ENCODE measurements at regions not wholly inside any gene's neighbourhood (a gene's known extent, or its start where the extent isn't known, plus 50 kb on each side); places are given as distances from the start of the nearest gene placed in this dataset.

GRCh38 chr13:59521549-59521948 lies 642.2 kb downstream of the DIAPH3 start:
- DNase-seq: no peak

DNA sequence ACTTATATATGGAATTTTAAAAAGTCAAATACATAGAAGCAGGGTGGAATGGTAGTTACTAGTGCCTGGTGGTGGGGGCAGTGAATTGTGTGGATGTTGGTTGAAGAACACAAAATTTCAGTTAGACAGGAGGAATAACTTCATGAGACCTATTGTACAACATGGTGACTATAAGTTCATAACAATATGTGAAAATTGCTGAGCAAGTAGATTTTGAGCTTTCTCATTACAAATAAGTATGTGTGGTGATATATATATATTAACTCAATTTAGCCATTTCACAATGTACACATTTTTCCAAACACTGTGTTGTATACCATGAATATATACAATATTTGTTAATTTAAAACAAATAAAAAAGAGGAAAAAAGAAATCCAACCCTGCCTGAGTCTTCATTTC lies 641.1 kb downstream of the DIAPH3 start:
- no peak for DNase-seq

GRCh38 chr13:59527500-59527899 lies 636.2 kb downstream of the DIAPH3 start:
- no peak for DNase-seq

- DNase-seq: no peak
Observed at GRCh38 chr13:59531571-59532091, 632.1 kb downstream of the DIAPH3 start.

GRCh38 chr13:59532405-59532804 lies 631.3 kb downstream of the DIAPH3 start:
- DNase-seq: no peak

DNA sequence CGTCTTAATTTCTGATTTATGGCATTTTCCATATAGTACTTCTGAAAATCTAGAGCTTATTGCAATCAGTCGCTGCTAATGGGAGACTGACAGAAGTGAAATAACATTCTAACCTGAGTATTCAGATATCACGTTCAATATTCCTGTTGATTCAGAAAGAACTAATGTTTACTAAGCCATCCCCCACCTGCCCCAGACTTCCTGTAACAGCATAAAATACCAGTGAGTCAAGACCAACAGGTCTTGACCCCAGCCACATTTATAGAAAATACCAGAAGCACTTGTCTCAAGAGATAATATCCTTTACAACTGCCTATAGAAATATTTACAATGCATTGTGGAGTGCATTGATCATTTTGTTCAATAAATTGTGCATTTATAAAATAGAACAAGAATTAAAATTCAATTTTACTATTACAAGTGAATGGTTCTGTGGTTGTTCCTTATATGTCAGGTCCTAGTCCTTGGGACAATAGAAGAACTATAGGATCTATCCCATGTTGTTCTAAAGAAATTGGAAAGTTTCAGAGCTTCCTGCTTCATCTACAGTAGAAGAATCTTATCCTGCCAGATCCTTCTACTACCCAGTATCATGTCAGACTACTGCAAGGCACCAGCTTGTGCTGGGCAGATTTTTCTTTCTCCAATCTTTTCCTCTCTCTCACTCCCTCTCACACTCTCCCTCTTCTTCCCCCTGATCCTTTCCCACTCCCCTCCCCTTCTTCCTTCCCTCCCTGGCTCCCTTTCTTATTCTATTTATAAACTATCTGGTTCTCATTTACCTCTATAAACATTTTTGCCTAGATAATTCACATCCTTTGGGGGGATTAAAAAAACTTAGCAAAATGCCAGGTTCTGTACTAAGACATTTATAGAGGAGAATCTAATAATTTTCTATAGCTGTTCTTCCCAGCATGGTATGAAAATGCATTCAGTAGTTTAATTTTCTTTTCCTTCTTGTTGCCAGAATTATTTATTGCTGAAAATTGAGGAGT lies 629.9 kb downstream of the DIAPH3 start:
- DNase-seq: no peak

DNA sequence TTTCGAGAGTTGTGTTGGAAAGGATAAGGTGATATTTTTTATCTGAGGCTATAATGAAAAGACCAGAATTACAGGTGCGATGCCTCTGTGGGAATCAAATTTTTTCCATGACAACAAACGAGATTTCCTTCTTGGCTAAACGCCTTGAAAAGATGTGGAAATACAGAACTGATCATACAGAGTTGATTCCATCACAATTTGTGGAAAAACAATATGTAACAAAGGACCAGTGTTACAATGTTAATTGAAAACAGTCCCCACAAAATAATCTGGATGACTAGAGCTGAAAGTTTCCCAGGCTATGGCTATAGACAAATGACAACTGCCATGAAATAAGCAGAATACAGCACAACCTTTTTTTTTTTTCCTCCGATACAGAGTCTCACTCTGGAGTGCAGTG lies 628.9 kb downstream of the DIAPH3 start:
- DNase-seq: no peak

GRCh38 chr13:59537500-59537899 lies 626.2 kb downstream of the DIAPH3 start:
- no peak for DNase-seq

DNA sequence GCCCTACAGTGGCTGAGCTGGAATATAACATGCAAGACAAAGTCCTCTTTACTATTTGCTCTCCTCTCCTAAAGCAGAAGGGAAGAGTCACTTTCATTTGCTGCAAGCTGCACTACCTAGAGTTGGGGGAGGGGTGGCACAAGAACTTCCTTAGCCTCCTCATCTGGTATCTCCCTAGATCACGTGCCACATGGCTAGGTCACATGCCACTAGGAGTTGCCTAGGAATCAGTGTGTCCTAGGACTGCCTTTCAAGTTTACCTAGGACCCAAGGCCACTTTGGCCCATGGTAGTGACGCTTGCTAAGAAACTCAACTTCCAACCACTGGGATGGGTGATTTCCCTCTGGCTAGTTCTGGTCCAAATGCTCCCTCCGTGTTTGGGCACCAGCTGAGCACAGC lies 625.2 kb downstream of the DIAPH3 start:
- DNase-seq: no peak

- no peak for DNase-seq
Observed at GRCh38 chr13:59542303-59542702, 621.4 kb downstream of the DIAPH3 start.

- DNase-seq: no peak
Observed at GRCh38 chr13:59543418-59543817, 620.3 kb downstream of the DIAPH3 start.

DNA sequence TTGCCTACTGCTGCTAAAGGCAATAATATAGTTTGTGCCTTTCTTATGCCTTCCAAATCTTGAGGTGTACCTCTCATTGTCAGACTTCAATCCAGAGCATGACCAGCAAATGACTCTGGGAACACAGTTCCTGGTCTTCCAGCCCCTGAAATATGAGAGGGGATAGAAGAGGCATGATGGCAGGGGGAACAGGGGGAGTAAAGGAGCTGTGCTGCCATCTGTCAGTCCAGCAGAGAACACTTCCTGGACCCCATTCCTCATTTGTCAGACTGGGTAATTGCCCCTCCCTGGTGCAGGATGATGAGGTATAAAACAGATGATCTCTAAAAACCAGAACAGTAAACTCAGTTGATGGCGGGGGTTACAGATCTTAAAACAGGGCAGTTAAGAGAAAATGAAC lies 618.7 kb downstream of the DIAPH3 start:
- no peak for DNase-seq

GRCh38 chr13:59546178-59546577 lies 617.5 kb downstream of the DIAPH3 start:
- DNase-seq: no peak

DNA sequence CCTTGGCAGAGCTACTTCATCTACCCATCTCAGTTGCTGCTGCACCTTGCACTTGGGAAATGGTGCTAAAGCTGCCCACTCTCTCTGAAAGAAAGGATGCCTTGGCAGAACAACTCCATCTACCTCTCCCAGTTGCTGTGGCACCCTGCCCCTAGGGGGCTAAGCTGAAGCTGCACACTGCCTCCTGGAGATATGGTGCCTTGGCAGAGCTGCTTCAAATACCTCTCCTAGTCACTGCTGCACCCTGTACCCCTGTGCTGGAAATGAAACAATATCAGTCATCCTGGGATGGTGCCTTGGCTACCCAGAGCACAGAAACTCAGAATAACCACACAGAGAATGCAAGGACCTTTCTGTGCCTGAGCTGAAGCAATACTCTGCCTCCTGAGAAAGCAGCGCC lies 615.8 kb downstream of the DIAPH3 start:
- DNase-seq: no peak

DNA sequence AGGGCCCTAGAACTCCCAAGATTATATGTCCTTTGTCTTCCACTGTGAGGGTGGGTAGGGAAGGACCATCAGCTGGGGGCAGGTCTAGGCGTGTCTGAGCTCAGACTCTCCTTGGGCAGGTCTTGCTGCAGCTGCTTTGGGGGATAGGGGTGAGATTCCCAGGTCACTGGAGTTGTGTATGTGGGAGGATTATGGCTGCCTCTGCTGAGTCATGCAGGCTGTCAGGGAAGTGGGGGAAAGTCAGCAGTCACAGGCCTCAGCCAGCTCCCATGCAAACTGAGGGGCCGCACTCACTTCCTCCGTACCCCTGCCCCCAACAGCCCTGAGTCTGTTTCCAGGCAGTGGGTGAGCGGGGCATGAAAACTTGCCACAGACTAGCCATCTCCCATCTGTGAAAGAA lies 600.8 kb downstream of the DIAPH3 start:
- no peak for DNase-seq

DNA sequence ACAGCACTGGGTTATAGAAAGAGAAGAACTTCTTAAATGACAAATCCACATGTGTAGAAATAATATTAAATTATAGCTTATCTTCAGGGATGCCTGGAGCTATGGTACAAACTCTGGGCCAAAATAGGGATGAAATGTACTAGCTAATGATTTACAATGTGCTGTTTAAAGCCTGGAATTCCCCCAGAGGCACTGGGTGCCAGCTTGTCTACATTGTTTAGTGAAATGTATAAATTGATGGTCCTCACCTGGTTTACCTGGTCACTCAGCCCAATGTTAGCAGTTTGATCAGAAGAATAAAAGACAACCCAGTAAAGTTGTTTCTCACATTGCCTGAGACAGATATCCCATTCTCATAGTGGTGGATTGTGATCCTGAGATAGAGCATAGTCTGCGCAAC lies 597.2 kb downstream of the DIAPH3 start:
- no peak for DNase-seq

- DNase-seq: no peak
Observed at GRCh38 chr13:59568306-59568705, 595.4 kb downstream of the DIAPH3 start.

DNA sequence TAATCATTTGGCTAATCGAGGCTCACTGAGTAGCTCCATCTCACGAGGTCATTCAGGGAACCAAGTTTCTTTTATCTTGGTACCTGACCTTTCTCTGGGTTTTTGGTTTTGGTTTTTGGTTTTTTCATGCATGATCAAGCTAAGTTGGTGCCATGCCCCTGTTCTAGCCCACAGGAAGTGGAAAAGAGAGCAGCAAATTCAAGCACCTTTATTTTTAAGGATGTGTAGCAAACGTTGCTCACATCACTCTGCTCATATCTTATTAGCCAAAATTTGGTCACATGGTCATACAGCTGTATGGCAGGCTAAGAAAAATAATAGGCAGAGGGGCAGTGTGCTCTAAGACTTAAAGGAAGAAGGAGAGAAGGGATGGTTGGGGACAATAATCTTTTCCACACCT lies 593.5 kb downstream of the DIAPH3 start:
- no peak for DNase-seq

DNA sequence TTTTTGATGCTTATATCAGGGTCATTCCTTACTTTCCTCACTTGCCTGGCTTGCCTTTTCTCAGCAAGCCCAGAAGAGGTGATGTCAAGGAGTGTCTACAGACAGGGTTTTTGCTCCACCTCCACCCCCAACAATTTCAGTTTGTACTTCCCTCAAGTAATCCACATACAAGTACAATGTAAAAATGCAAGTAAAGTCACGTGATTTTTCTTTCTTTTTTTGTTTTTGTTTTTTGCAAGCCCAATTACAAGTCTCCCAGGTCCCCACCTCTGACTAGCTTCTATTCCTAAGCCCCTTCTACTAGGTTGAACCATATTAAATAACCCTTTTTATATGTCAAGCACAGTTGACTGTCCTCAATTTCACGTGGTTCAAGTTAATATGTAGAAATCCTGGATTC lies 579.6 kb downstream of the DIAPH3 start:
- no peak for DNase-seq

GRCh38 chr13:59584761-59585670 lies 578.7 kb downstream of the DIAPH3 start:
- DNase-seq: no peak

GRCh38 chr13:59587030-59587429 lies 576.7 kb downstream of the DIAPH3 start:
- DNase-seq: no peak

GRCh38 chr13:59587971-59588716 lies 575.6 kb downstream of the DIAPH3 start:
- no peak for DNase-seq

GRCh38 chr13:59588717-59589067 lies 575.0 kb downstream of the DIAPH3 start:
- DNase-seq: no peak
